ENCODE measurements at regions not wholly inside any gene's neighbourhood (a gene's known extent, or its start where the extent isn't known, plus 50 kb on each side); places are given as distances from the start of the nearest gene placed in this dataset.
A peak's percentile ranks its signal among the peaks of the same experiment; 100 is the strongest.
"Not testable (repeated sequence)": the region's sequence is repeated elsewhere in the genome, so short reads cannot be mapped to it uniquely, and the experiment has no call there.

DNA sequence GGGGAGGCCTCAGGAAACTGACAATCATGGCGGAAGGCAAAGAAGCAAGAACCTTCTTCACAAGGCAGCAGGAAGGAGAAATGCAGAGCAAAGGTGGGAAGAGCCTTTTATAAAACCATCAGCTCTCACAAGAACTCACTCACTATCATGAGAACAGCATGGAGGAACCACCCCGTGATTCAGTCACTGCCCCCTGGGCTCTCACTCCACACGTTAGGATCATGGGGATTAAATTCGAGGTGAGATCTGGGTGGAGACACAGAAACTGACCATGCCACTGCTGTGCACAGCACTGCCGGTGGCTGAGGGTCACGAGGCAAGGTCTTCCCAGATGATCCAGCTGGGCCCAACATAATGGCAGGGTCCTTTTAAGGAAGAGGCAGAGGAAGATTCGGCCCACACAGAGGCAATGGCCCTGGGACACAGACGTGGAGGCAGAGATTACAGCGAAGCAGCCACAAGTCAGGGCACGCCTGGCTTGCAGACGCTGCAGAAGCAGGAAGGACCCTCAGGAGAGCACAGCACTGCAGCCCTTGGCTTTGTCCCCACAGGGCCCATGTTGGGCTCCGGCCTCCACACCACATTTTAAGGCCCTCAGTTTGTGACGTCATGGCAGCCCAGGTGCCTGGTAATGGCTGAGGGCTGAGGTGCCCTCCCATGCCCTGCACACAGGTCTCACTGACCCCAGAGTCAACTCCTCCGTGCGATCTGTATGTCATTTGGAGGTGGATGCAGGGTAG lies 160.8 kb downstream of the LAT start:
- Mint-ChIP-seq H3K4me1 (peaks cover 45 to 51% (median 50%) of the 10 kb centered on the region in 3 donors), H3K36me3 (peaks cover 13% of the 10 kb centered on the region), H3K27ac (peak overlapping the region; percentile 80 to 94)
- H3K9me3 ChIP-seq; H3K4me3 Mint-ChIP-seq; H3K27me3 ChIP-seq (replicated peaks in 1 of 2; ENCODE audit: control insufficient read depth in 2 of 2, extremely low read depth in 1 of 2, insufficient read depth in 2 of 2, low read length in 1 of 2); H3K4me3 ChIP-seq (ENCODE audit: control insufficient read depth in 1 of 2, extremely low read depth in 1 of 2, low read length in 1 of 2); DNase-seq; CTCF ChIA-PET; H3K27me3 Mint-ChIP-seq; H3K36me3 ChIP-seq (ENCODE audit: control insufficient read depth in 2 of 2, extremely low read depth in 1 of 2, insufficient read depth in 1 of 2, low read length in 1 of 2); H3K9me3 Mint-ChIP-seq; ATAC-seq (replicated peaks in 1 of 4); POLR2A ChIA-PET; H3K27ac ChIP-seq (ENCODE audit: low read length): not testable (repeated sequence)
- H3K4me1 ChIP-seq (ENCODE audit: control insufficient read depth in 1 of 2, extremely low read depth in 1 of 2, insufficient read depth in 2 of 2, low read length in 2 of 2) = peaks cover 19 to 38% of the 10 kb centered on the region in 2 experiments
- WGBS (ENCODE audit: insufficient coverage) = 91% methylated on average over 10 of the region's 15 CpGs

DNA sequence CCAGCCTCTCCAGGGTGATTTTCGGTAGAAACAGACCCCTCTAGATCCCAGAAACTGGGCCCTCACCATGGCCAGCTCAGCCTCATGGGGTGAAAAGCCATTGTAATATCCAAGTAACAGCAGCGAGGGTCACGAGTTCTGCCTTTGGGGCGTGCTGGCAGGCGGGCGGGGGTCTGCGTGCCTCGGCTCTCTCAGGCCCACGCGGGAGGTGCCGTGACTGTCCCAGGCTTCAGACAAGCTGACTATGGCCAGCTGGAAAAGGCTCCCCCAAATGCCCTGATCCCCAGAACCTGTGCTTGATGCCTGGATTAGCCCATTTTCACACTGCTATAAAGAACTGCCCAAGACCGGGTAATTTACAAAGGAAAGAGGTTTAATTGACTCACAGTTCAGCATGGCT lies 160.2 kb downstream of the LAT start:
- Mint-ChIP-seq H3K4me1 (peaks cover 39 to 45% (median 44%) of the 10 kb centered on the region in 3 donors), H3K27ac (peak overlapping the region; percentile 80 to 94), H3K36me3 (peaks cover 12% of the 10 kb centered on the region)
- ATAC-seq (replicated peaks in 1 of 4); H3K27me3 ChIP-seq (replicated peaks in 1 of 2; ENCODE audit: control insufficient read depth in 2 of 2, extremely low read depth in 1 of 2, insufficient read depth in 2 of 2, low read length in 1 of 2); H3K36me3 ChIP-seq (ENCODE audit: control insufficient read depth in 2 of 2, extremely low read depth in 1 of 2, insufficient read depth in 1 of 2, low read length in 1 of 2); H3K27ac ChIP-seq (ENCODE audit: low read length); H3K27me3 Mint-ChIP-seq; CTCF ChIA-PET; H3K9me3 ChIP-seq; H3K4me3 Mint-ChIP-seq; H3K4me3 ChIP-seq (ENCODE audit: control insufficient read depth in 1 of 2, extremely low read depth in 1 of 2, low read length in 1 of 2); DNase-seq; POLR2A ChIA-PET; H3K9me3 Mint-ChIP-seq: not testable (repeated sequence)
- peaks cover 19 to 34% of the 10 kb centered on the region in 2 experiments for H3K4me1 ChIP-seq (ENCODE audit: control insufficient read depth in 1 of 2, extremely low read depth in 1 of 2, insufficient read depth in 2 of 2, low read length in 2 of 2)
- 97% methylated on average over 9 of the region's 12 CpGs for WGBS (ENCODE audit: insufficient coverage)

- WGBS (ENCODE audit: insufficient coverage) = 67% methylated on average over 5 of the region's 15 CpGs
- H3K36me3 ChIP-seq (ENCODE audit: control insufficient read depth in 2 of 2, extremely low read depth in 1 of 2, insufficient read depth in 1 of 2, low read length in 1 of 2); H3K27me3 Mint-ChIP-seq; H3K4me3 Mint-ChIP-seq; H3K27me3 ChIP-seq (replicated peaks in 1 of 2; ENCODE audit: control insufficient read depth in 2 of 2, extremely low read depth in 1 of 2, insufficient read depth in 2 of 2, low read length in 1 of 2); CTCF ChIA-PET; H3K27ac ChIP-seq (ENCODE audit: low read length); ATAC-seq (replicated peaks in 1 of 4); H3K9me3 Mint-ChIP-seq; H3K9me3 ChIP-seq; POLR2A ChIA-PET; H3K4me3 ChIP-seq (ENCODE audit: control insufficient read depth in 1 of 2, extremely low read depth in 1 of 2, low read length in 1 of 2); DNase-seq: not testable (repeated sequence)
- peaks cover 19 to 30% of the 10 kb centered on the region in 2 experiments for H3K4me1 ChIP-seq (ENCODE audit: control insufficient read depth in 1 of 2, extremely low read depth in 1 of 2, insufficient read depth in 2 of 2, low read length in 2 of 2)
- Mint-ChIP-seq H3K27ac (peak overlapping the region; percentile 27 to 68), H3K4me1 (peaks cover 35 to 41% (median 40%) of the 10 kb centered on the region in 3 donors), H3K36me3 (peaks cover 12% of the 10 kb centered on the region)
Measured at GRCh38 chr16:29144669-29145062, 159.8 kb downstream of the LAT start.

- H3K27ac Mint-ChIP-seq = peak overlapping the region in 1 of 2 donors; percentile 69
- H3K4me3 ChIP-seq (ENCODE audit: control insufficient read depth in 1 of 2, extremely low read depth in 1 of 2, low read length in 1 of 2); H3K27me3 Mint-ChIP-seq; H3K36me3 ChIP-seq (ENCODE audit: control insufficient read depth in 2 of 2, extremely low read depth in 1 of 2, insufficient read depth in 1 of 2, low read length in 1 of 2); H3K4me3 Mint-ChIP-seq; POLR2A ChIA-PET; CTCF ChIA-PET; H3K9me3 ChIP-seq; H3K27me3 ChIP-seq (replicated peaks in 1 of 2; ENCODE audit: control insufficient read depth in 2 of 2, extremely low read depth in 1 of 2, insufficient read depth in 2 of 2, low read length in 1 of 2); H3K27ac ChIP-seq (ENCODE audit: low read length); DNase-seq; ATAC-seq (replicated peaks in 1 of 4); H3K9me3 Mint-ChIP-seq: not testable (repeated sequence)
- WGBS (ENCODE audit: insufficient coverage) = 88% methylated on average over 2 of the region's 23 CpGs
- H3K4me1 Mint-ChIP-seq = peaks cover 28 to 34% (median 33%) of the 10 kb centered on the region in 3 donors
- H3K4me1 ChIP-seq (ENCODE audit: control insufficient read depth in 1 of 2, extremely low read depth in 1 of 2, insufficient read depth in 2 of 2, low read length in 2 of 2) = peaks cover 14 to 24% of the 10 kb centered on the region in 2 experiments
- H3K36me3 Mint-ChIP-seq = peaks cover 12% of the 10 kb centered on the region
Measured at GRCh38 chr16:29143739-29144668, 159.2 kb downstream of the LAT start.

- POLR2A ChIA-PET; H3K4me3 Mint-ChIP-seq; DNase-seq; H3K9me3 ChIP-seq; H3K27ac ChIP-seq (ENCODE audit: low read length); H3K27me3 ChIP-seq (replicated peaks in 1 of 2; ENCODE audit: control insufficient read depth in 2 of 2, extremely low read depth in 1 of 2, insufficient read depth in 2 of 2, low read length in 1 of 2); ATAC-seq (replicated peaks in 1 of 4); H3K36me3 ChIP-seq (ENCODE audit: control insufficient read depth in 2 of 2, extremely low read depth in 1 of 2, insufficient read depth in 1 of 2, low read length in 1 of 2); H3K9me3 Mint-ChIP-seq; H3K4me3 ChIP-seq (ENCODE audit: control insufficient read depth in 1 of 2, extremely low read depth in 1 of 2, low read length in 1 of 2); H3K27me3 Mint-ChIP-seq; CTCF ChIA-PET: not testable (repeated sequence)
- peaks cover 2 to 15% of the 10 kb centered on the region in 2 experiments for H3K4me1 ChIP-seq (ENCODE audit: control insufficient read depth in 1 of 2, extremely low read depth in 1 of 2, insufficient read depth in 2 of 2, low read length in 2 of 2)
- Mint-ChIP-seq H3K36me3 (peaks cover 12% of the 10 kb centered on the region), H3K27ac (peak overlapping the region in 1 of 2 donors; percentile 69), H3K4me1 (peaks cover 20 to 31% (median 30%) of the 10 kb centered on the region in 3 donors)
- WGBS (ENCODE audit: insufficient coverage) = 90% methylated on average over 12 of the region's 14 CpGs
Measured at GRCh38 chr16:29142506-29142905, 157.7 kb downstream of the LAT start.

DNA sequence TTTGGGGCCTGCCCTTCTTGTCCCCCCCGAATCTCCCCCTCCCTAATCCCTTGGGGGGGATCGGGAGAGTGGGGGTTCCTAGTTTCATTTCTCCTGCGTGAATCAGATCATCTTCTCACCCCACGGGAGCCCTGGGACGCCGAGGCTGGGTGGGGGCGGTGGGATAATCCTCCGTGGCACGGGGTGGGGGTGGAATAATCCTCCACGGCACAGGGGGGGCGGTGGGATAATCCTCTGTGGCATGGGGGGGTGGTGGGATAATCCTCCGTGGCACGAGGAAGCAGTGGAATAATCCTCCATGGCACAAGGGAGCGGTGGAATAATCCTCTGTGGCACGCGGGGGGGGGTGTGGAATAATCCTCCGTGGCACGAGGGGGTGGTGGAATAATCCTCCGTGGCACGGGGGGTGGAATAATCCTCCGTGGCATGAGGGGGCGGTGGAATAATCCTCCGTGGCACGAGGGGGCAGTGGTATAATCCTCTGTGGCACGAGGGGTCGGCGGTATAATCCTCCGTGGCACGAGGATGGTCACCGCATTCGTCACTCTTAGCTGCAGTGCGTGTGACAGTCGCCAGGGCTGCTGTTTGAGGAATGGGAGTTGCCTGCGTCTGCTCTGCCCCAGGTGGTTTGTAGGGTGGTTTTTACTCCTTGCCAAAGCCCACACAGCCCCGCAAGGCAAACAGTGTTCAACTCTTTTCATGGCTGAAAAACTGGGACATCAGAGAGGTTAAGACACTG lies 156.9 kb downstream of the LAT start:
- Histone ChIP-seq H3K27ac (ENCODE audit: low read length) (no peak overlapping the region), H3K9me3 (no peaks in the 10 kb centered on the region), H3K27me3 (replicated peaks in 1 of 2; ENCODE audit: control insufficient read depth in 2 of 2, extremely low read depth in 1 of 2, insufficient read depth in 2 of 2, low read length in 1 of 2) (no peaks in the 10 kb centered on the region), H3K4me3 (ENCODE audit: control insufficient read depth in 1 of 2, extremely low read depth in 1 of 2, low read length in 1 of 2) (no peak overlapping the region), H3K4me1 (ENCODE audit: control insufficient read depth in 1 of 2, extremely low read depth in 1 of 2, insufficient read depth in 2 of 2, low read length in 2 of 2) (peaks cover 6 to 9% of the 10 kb centered on the region in 2 experiments), H3K36me3 (ENCODE audit: control insufficient read depth in 2 of 2, extremely low read depth in 1 of 2, insufficient read depth in 1 of 2, low read length in 1 of 2) (peaks cover 0 to 5% of the 10 kb centered on the region in 2 donors)
- Mint-ChIP-seq H3K27ac (peak overlapping the region; percentile 43 to 55), H3K27me3 (no peaks in the 10 kb centered on the region), H3K9me3 (no peaks in the 10 kb centered on the region), H3K36me3 (peaks cover 12% of the 10 kb centered on the region), H3K4me1 (peaks cover 16 to 29% (median 26%) of the 10 kb centered on the region in 3 donors), H3K4me3 (no peak overlapping the region)
- no peak for ATAC-seq (replicated peaks in 1 of 4)
- 77% methylated on average over 6 of the region's 35 CpGs for WGBS (ENCODE audit: insufficient coverage)
- no peak for DNase-seq
- ChIA-PET POLR2A (interaction anchor here in 1 of 2 donors (0.7 kb wide), 1 partner anchor 14 kb away, joined by 7 read pairs; no protein-coding TSS in a partner anchor), CTCF (no interaction called here)

All from T-cell (primary cell).